ENCODE measurements at regions not wholly inside any gene's neighbourhood (a gene's known extent, or its start where the extent isn't known, plus 50 kb on each side); places are given as distances from the start of the nearest gene placed in this dataset.

DNA sequence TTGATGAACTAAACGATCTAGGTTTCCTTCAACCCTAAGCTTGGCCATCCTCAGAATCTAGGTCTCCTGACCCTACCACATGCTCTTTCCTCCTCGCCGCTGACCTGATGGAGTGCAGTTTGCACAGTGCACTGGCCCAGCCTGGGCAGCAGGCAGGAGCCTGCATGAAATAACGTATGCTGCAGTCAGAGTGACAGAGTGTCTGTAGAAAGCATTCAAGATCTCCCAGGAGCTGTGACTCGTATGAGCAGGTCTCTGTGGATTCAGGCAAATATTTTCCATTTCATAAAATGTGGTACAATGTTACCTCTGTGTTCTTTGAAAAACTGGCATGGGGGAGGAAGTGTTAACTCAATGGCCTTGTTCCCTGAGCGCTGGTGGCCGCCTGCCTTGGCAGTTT lies 441.8 kb downstream of the RPS24 start:
- TF ChIP-seq ARNT (IDR thresholded peaks at IDR 0.05) (no peak), FOXA1 (IDR thresholded peaks at IDR 0.05) (no peak), ELF4 (IDR thresholded peaks at IDR 0.05) (no peak), SP1 (IDR thresholded peaks at IDR 0.05) (no peak), HDGF (IDR thresholded peaks at IDR 0.05; ENCODE audit: borderline replicate concordance) (no peak), TARDBP (IDR thresholded peaks at IDR 0.05) (no peak)

All from HEK293T (cell line).